HUDEP-2 (cell line): ENCODE measurements at regions not wholly inside any gene's neighbourhood (a gene's known extent, or its start where the extent isn't known, plus 50 kb on each side); places are given as distances from the start of the nearest gene placed in this dataset.
A peak's percentile ranks its signal among the peaks of the same experiment; 100 is the strongest.

ENCODE experiments used
- DNase-seq, 76 experiments: peaks; one replicate each; lab custom pipeline; 2025; ENCODE audit not compliant: unreplicated experiment in 76 of 76; lab: John Stamatoyannopoulos, UW

DNA sequence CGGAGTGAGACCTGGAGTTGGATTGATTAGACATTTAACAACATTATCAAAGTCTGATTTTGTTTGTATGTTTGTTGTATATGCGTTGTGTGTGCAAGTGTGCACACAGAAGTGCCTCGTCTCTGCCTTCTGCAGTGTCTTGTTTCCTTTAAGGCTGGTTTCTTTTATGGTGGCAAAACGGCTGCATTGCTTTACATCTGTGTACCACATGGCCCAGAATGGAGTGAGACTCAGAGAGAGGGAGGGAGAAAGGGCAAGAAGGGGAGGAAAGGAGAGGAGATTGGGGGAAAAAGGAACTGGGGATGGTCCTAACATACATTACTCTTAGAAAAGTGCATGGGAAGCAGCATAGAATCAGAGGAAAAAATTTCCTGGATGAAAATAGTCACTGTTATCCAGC is 99.7 kb upstream of the WLS start:
- DNase-seq: no peak

- no peak for DNase-seq
Measured at GRCh38 chr1:68331117-68331865, 99.0 kb upstream of the WLS start.

- DNase-seq: no peak
Measured at GRCh38 chr1:68330391-68330790, 98.1 kb upstream of the WLS start.

- DNase-seq: no peak
Measured at GRCh38 chr1:68329096-68329835, 96.9 kb upstream of the WLS start.

DNA sequence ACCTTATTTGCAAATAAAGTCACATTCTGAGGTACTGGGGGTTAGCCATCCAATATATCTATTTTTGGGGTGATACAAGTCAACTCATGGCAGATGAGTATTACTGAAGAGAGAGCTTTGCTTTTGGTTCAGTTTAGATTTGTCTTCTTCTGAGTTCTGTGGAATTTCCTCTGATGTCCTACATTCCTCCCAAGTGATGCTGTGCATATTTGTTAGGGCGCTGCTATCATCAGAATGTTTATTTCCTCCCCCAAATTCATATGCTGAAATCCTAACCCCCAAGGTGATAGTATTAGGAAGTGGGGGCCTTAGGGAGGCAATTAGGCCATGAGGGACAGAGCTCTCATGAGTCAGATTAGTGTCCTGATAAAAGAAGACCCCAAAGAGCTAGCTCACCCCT is 96.2 kb upstream of the WLS start:
- DNase-seq: no peak

- DNase-seq: no peak
Measured at GRCh38 chr1:68327414-68327813, 95.1 kb upstream of the WLS start.

DNA sequence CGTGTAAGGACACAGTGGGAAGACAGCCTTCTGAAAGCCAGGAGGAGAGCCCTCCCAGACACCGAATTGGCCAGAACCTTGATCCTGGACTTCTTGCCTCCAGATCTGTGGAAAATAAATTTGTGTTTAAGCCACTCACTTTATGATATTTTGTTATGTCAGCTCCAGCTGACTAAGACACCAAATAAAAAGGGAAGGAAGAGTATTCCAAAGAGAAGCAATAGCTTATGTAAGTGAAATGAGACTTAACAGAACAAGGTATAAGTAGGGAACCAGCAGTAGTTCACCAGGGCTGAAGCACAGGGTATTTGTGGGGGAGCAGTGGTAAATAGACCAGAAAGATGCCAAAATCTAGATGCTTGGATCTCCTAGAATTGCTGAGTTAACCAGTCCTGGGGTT is 94.2 kb upstream of the WLS start:
- no peak for DNase-seq

- DNase-seq: no peak
Measured at GRCh38 chr1:68324316-68324715, 92.0 kb upstream of the WLS start.

- DNase-seq: no peak
Measured at GRCh38 chr1:68322837-68323687, 90.7 kb upstream of the WLS start.

DNA sequence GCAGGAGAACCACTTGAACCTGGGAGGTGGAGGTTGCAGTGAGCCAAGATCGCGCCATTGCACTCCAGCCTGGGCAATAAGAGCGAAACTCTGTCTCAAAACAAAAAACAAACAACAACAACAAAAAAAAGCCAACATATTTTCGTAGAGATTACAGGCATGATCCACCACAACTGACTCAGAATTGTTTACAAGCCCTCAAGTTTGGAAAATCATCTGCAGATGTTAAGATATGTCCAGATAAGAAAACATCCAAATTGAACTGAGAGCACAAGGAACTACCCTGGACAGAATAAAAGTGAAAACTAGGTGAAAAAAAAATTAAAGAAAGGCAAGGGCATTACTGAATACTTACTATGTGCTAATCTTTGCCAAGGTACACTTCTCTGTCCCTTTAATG is 89.8 kb upstream of the WLS start:
- no peak for DNase-seq

DNA sequence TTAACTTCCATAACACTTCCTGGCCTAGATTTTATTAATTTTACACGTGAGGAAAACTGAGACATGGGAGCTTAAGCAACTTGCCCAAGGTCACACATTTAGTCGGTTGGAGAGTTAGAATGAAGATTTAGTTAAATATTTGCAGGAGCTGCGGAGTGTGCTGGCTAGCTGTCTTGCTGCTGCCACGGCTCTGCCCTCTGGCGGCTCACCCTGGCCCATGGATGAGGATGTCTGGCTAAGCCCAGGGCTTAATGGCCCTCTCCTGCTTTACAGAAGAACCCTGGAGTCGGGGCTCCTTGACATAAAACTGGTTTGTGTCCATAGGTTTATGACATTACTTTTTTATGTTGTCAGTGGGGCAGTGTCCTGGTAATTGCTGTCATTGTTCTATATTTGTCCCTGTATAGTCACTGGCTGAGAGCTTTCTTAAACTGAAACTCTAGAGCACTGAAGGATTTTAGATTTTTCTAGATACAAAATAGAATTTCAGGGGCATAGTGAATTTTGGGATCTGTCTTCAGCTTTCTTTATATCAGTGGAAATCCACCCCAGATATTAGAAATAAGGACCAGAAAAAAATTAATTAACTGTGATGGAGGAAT is 88.9 kb upstream of the WLS start:
- DNase-seq: peak in 23 of 76 experiments; percentile 1 to 33 (median 8)

GRCh38 chr1:68320349-68320748 is 88.0 kb upstream of the WLS start:
- DNase-seq: no peak

DNA sequence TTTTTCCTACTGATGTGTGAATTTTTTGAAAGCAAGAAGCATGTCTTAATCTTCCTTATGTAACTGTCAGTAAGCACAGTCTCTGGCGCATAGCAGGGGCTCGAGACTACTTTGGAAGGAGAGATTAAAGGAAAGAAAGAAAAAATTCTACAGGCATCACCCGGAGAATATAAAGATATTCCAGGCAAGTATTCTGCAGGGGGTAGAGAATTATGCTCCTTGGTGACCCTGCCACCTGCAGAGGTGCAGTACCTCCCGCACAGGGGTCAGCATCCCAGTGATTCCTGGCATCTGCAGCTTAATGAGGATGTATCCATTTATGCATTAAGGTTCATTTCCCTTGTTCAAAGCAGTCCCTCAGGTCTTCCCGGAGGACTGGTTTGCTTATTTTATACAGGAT is 87.6 kb upstream of the WLS start:
- DNase-seq: no peak

DNA sequence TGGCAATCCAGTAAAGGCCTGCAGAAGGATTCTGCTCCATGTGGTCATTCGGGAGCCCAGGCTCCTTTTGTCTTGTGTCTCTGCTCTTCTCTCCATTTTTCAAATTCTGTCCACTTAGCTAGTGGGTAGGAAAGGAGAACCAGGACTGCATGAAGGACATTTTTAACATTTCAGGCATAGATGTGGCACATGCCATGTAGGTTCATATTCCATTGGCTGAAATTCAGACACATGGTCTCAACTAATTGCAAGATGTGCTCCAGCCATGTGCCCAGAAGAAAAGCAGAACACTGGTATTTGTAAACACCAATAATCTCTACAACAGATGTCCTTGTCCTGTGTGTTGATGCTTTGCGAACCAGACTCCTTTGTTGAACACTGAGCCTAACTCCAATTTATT is 85.2 kb upstream of the WLS start:
- DNase-seq: no peak

GRCh38 chr1:68314151-68314780 is 81.9 kb upstream of the WLS start:
- DNase-seq: no peak

DNA sequence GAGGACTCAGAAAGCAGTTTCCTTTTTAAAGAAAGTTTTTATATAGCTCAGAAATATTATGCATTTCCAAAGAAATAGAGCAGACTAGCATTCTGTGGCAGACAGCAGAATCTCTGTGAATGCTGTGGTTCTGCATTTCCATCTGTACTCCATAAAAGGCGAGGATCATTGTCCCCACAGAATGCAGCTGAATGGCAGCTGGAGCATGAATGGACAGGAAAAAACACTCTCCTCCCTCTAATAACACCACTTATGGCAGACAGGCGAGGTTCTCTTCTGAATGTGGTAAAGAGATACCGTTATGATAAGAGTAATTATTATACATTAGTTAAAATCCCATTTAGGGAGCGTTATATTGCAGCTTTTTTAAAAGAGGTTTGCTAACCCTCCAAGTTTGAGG is 81.4 kb upstream of the WLS start:
- DNase-seq: no peak

DNA sequence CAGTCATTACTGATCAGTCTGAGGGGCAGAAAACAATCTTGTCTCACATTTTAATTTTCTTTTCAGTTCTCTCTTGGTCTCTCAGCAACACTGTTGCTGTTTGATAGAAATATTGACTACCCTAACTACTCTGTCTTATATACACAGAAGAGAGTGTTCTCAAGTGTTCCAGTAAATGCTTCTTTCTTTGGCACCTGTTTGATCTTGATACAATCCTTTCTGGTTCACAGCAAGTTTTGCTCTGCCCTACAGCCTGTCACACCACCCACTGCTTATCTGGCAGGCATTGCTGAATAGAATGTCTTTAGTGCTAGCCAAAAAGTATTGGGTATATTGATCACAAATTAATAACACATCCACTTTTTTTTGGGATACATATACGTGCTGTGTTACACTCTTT is 75.7 kb upstream of the WLS start:
- DNase-seq: peak in 2 of 76 experiments; percentile 1 to 15

DNA sequence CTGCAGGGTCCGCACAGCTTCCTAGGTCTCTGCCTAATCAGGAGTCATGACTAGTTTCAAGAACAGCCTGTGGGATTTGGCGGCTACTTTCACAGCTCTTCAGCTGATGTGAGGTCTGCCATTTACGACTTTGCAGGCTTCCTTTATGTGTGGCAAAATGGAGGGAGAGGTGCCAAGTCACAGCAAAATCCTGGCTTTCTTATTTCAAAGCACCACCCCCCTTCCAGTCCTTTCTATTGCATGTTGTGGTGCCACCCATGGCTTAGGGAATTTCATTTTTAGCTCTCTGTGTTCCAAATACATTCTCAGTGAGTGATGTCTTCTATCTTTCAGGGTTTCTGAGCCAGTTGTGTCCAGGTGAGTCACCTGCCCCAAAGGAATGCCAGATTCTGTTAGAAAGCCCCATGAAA is 75.1 kb upstream of the WLS start:
- no peak for DNase-seq

DNA sequence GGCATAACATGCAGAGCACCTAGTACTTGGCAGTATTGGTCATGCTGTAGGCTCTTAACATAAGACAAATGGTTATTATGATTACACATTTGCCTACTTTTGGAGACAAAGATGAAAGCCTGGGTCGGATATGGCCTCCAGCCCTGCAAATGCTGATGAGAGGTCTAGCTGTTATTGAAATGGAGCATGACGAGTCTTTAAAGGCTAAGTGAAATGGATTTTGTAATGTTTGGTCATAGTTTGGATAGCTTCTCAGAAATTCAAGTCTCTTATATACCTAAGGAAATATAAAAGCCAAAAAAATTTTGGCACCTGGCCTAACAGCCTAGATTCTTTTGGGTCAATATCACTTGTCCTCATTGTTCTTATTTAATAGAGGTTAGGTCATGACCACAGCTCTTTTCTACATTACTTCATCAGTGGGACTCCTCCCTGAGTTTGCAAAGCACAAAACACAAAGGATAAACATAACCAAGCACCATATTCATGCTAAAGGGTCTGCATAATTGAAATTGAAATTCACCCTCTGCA is 69.2 kb upstream of the WLS start:
- no peak for DNase-seq

DNA sequence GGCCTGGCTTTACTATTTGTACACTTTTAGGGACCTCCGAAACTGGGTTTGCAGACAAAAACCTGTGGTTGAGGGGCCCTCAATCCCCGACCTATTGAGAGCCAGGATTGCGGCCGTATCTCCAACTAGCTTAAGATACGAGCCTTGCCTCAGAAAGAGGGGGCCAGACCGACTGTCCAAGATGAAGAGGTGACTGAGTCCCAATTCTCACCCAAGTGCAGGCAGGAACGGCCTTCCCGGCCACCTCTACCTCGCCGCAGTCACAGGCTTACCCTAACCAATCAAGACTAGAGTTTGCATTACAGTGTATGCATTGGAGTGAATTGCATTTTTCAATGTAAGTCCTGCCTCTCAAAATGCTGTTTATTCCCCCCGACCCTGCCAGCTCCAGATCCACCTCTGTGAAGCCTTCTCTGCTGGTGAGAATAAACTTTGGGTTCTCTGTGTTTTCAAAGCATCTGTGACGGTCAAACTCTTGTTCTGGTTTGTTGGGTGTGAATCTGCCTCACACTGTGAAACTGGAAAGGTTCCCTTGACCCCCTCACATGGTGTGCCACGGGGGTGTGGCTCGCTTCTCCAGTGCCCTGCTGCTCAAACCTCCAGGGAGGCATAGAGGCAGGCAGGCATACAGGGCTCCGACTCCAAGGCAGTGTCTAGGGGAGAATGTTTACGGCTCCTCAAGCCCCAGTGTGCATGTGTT is 62.2 kb upstream of the WLS start:
- no peak for DNase-seq
